Left renal pelvis (tissue), 4 donors: ENCODE measurements at regions not wholly inside any gene's neighbourhood (a gene's known extent, or its start where the extent isn't known, plus 50 kb on each side); places are given as distances from the start of the nearest gene placed in this dataset.
A peak's percentile ranks its signal among the peaks of the same experiment; 100 is the strongest.

Source experiments
- DNase-seq, 4 donors: peaks; one replicate each; pipeline ENCODE4 v3.0.0-alpha.2; 2013; ENCODE audit warnings: low read depth in 4 of 4, low spot score in 3 of 4

DNA sequence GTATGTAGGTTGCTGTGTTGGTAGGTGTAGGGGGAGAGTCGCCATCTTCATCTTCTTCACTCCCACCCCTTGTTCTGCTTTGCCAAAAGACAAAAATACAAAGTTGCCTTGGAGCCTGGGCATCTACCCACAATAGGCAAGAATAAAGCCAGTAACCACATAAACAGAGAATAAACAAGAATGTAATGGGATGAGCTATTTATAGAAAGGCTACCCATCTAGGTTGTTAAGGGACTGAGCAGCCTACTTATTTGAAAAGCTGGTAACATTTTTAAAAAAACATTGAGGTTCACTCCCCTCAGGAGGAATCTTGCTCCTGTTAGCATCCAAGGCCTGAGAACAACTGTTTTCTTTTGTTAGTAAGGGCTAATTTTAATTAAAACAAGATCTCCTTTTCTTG, 301.4 kb upstream of the STXBP5 start:
- DNase-seq, result no peak

GRCh38 chr6:146903451-146903850, 300.8 kb upstream of the STXBP5 start:
- no peak for DNase-seq

GRCh38 chr6:146904596-146904995, 299.6 kb upstream of the STXBP5 start:
- no peak for DNase-seq

DNA sequence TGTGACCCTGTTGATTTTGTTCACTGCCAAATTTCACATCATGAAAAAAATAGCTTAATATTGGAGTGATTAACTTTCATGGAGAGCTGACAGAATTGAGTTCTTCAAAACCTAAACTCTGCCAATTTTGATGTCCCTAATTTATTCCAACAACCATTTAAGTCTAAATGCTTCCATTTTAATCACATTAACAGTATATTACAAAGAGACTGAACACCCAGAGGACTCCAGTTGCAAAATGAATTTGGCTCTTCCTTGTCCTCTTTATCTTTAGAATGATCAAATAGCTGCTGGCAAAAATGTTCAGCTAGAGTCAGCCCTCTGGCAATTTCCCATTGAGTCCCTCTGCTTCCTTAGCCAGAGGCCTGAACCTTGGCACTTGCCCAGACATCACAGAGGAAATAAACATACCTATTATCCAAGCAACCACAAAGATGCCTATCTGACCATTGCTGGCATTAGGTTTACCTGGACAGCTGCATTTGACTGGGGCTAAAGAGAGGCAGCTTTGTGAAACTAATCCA, 299.0 kb upstream of the STXBP5 start:
- DNase-seq, result no peak

DNA sequence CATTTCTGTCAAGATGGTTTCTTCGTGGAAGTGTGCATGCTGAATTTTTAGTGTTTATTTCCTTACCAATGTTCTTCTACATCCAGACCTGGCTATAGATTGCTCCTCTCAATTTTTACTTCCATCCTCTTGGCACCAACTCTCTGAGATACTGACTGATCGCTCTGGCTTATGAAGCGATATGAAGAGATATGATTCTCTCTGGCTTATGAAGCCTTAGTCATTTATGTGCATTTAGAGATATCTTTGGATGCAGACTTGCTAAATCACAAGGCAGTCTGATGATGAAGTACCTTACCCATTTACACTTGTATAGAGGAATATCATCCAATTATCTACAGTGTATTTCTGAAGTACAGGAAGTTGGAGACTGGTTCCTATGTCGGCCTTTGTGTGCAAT, 295.4 kb upstream of the STXBP5 start:
- no peak for DNase-seq

DNA sequence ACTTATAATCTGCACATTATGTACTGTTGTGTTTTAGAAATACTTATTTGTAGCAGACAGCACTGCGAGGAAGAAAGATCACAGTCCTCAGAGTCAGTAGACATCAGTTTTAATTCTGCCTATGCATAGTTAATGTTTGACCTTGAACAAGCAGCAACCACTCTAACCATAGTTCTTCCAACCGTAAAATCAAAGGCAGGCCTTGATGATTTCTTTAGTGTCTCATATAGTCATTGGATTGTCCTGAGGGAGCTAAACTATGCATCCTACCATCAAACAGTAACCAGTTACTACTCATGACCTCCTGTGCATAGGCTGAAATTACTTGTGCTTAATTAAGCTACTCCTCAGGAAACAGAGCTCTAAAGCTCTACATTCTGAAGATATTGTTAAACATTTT, 294.8 kb upstream of the STXBP5 start:
- DNase-seq, result no peak

DNA sequence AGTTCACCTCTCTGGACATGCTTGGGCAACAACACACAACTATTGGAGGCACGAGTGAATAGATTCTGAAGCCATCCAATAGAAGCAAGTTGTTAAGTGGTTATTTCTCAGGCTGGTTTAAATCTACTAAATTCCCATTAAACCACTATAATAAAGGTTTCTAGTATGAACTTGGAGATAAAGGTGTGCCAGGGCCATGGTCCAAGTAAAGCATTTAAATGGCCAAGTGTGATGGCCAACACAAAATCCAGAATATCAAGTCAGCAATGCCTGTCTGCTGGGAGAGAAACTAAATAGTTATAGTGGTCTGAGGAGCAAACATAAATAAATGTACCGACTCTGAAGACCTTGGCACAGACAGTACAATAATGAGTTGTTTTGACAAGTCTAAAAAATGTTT, 294.3 kb upstream of the STXBP5 start:
- DNase-seq, result no peak

DNA sequence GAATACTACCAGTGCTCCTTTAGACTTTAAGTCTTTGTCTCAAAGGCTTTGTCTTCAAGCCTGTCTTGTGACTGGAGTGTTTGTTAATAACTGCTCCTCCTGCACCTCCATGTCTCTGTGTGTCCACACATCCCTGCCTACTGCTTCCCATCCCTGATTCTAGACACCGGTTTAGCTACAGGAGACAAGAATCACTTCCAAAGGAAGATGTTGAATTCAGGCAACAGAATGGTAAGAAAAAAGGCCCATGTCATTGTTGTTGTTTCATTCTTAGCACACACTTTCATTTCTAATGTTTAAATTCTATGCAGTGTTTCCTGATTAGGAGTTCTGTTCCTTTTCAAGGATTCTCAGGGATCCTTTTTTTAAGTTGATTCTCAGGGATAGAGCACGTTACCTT, 293.6 kb upstream of the STXBP5 start:
- no peak for DNase-seq

DNA sequence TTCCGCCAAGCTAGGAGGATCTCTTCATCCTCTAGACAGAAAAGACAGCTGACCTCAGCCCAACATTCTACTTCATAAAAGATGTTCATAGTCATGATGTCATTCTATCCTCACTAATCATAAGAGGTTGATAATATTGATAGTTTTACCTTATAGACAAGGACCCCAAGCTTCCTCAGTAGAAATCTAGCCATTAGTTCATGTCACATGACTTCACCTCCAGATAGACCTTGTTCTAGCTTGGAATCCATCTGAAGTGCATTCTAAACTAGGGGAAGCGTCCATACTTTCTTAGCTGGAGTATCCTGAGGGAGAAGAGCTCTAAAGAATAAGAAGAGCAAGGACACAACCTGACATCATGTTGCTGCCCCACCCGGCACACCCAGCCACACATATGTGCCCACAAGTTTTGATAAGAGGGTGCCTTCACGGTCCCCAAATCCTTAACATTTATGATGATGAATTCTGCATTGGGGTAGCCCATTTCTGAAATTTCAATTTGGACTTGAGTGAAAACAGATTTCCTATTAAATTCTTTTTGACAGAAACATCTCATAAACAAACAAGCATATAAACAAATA, 292.5 kb upstream of the STXBP5 start:
- no peak for DNase-seq

GRCh38 chr6:146912730-146913685, 291.2 kb upstream of the STXBP5 start:
- no peak for DNase-seq

- peak; percentile 56 to 73 (median 66) for DNase-seq
Observed at GRCh38 chr6:146913842-146914488, 290.3 kb upstream of the STXBP5 start.

- no peak for DNase-seq
Observed at GRCh38 chr6:146914489-146915483, 289.4 kb upstream of the STXBP5 start.

DNA sequence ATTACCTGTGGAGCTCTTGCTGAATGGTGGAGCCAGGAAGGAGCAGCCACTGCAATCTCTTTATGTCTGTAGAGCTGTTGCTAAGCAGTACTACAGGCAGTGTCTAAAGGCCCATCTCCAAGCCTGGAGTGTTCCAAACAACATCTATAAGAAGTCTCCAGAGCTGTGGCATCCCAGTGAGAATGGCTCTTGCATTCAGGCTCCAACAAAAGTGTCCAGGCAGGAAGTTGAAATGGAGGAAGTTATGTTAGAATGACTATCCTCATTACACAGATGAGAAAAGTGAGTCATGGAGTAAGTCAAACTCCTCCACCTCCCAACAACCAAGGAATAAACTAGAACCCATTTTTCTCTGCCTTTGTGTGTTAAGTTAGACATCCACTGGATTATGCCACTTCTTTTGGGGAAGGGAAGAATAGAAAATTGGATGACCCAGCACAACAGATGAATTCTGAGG, 288.5 kb upstream of the STXBP5 start:
- no peak for DNase-seq

- no peak for DNase-seq
Observed at GRCh38 chr6:146916435-146917025, 287.7 kb upstream of the STXBP5 start.

DNA sequence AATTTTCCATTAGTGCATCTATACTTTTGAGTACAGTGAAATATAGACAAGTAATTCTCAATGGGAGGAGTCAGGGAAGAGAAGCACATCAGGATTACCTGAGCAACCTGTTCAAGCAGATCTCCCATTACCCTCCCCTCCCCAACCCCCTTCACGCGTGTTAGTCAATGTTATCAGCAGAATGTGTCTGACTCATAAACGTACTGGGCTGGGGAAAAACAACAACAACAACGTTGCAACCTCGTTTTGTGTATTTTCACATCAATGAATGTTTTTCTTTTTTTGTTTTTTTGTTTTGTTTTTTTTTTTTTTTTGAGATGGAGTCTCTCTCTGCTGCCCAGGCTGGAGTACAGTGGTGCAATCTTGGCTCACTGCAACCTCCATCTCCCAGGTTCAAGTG, 287.0 kb upstream of the STXBP5 start:
- DNase-seq, result no peak

GRCh38 chr6:146917979-146918378, 286.2 kb upstream of the STXBP5 start:
- no peak for DNase-seq

DNA sequence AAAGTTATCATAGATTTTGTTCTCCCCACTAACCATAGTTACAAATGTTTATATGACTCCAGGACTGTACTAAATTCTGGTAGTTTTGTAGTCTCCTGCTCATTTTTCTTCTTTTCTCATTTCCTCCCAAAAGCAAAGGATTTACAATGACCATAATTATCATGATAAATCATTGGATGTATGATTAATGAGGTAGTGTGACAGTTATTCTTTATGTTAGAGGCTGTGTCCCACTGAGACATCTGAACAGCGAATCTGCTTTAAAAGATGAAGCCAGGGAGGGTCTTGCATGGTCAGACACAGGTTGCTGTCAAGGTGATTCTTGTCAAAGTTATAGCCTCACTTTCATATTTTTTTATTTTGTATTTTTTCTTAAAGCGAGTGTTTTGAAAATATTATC, 285.2 kb upstream of the STXBP5 start:
- DNase-seq, result no peak

- no peak for DNase-seq
Observed at GRCh38 chr6:146923205-146923833, 280.9 kb upstream of the STXBP5 start.

GRCh38 chr6:146925846-146926245, 278.4 kb upstream of the STXBP5 start:
- no peak for DNase-seq
